COLO668 (cell line): ENCODE measurements at regions not wholly inside any gene's neighbourhood (a gene's known extent, or its start where the extent isn't known, plus 50 kb on each side); places are given as distances from the start of the nearest gene placed in this dataset.
"Not testable (repeated sequence)": the region's sequence is repeated elsewhere in the genome, so short reads cannot be mapped to it uniquely, and the experiment has no call there.

Experiments used
- DNase-seq: peaks from one replicate; lab custom pipeline; 2025; ENCODE audit not compliant: unreplicated experiment; lab: John Stamatoyannopoulos, UW

DNA sequence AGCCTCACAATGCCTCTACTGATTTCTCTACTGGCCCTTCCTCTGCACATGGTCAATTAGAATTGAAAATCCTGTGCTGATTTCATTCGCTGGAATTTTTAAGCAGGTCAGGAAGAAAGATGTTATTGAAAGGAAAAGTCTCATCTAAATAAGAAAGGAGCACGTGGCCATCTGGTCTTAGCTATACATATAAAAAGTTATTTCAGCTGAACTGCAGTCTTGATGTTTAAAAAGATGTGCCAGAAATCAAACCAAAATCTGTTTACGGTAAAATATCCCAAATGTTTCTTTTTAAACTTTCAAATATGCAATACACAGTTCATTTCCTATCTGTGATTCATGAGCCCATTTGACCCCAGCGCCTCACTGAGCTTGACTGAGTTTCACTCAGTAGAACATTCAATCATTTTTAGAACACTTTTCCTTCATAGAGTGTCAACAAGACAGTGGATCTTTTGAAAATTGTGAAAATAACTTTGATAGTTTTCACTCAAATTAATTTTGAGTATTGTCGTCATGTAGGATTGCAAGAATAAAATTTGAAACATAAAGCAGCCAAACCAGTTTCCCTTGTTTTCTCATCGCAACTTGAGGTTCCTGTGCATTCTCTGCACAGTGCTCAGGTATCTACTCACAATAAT is 293.6 kb downstream of the PTPRC start:
- DNase-seq: peak; percentile 26

GRCh38 chr1:198933515-198934222 is 294.8 kb downstream of the PTPRC start:
- no peak for DNase-seq

DNA sequence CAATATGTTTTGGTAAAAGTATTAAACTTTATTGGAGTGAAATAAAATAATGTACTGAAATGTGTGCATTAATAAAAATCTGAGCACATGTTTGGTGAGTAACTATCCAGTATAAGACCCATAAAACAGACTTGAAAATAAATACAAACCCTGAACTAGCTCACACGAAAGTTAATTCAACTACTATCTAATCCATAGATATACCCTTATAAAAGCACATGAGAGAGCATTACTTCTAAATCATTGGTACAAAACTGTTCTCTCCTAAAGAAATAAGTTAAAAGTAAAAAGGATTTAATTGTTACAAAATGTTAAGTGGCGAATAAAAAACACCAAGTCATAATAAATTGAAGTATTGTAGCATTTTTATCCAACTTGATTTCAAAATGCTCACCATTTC is 295.6 kb downstream of the PTPRC start:
- no peak for DNase-seq

DNA sequence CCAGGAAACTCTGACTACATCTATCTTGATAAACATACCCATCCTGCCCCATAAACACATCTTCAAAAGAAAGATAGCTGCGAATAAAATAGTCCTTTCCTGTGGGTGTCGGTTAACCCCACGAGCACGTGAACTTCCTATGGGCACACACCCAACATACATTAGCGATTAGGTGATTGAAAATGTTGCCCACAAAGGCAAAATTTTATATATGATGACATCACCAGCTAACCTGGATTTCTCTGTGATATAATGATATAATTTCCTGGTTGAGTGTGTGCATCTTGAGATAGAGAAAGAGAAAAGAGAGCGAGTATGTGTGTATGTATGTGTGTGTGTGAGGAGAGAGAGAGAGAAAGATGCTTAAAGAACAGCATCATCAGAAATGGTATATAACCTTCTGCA is 296.1 kb downstream of the PTPRC start:
- peak; percentile 29 for DNase-seq

GRCh38 chr1:198935306-198935921 is 296.6 kb downstream of the PTPRC start:
- DNase-seq: peak; percentile 95

DNA sequence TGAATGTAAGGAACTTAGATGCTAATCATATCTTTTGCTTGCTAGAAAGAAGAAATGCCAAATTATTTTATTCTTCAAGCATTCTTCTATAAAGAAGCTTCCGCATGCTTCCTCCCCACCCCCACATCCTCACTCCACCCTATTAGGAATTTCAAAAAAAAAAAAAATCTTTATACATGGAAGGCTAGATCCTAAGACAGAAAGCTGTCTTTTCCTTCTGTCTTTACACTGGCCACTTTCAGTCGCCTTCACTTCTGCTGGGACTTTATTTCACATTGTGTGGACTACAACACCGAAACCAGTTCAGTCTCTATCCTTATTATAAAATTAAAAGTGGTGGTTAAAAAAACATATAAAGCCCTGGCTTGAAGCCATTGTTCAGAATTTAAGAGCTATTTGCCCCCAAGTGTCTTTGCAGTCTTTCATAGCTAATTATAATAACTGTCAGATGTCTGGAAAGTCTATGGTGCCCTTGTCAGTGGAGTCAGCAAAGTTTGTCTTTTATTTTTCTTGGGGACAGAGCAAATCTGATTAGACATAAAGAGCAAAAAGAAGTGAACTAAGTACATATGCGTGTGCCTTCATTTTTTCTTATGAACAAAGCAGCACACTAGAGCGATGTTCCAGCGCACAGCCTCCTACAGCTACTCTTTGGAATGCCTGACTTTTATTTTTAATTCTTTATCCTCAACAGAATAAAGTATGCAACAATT is 297.7 kb downstream of the PTPRC start:
- peak; percentile 13 for DNase-seq

DNA sequence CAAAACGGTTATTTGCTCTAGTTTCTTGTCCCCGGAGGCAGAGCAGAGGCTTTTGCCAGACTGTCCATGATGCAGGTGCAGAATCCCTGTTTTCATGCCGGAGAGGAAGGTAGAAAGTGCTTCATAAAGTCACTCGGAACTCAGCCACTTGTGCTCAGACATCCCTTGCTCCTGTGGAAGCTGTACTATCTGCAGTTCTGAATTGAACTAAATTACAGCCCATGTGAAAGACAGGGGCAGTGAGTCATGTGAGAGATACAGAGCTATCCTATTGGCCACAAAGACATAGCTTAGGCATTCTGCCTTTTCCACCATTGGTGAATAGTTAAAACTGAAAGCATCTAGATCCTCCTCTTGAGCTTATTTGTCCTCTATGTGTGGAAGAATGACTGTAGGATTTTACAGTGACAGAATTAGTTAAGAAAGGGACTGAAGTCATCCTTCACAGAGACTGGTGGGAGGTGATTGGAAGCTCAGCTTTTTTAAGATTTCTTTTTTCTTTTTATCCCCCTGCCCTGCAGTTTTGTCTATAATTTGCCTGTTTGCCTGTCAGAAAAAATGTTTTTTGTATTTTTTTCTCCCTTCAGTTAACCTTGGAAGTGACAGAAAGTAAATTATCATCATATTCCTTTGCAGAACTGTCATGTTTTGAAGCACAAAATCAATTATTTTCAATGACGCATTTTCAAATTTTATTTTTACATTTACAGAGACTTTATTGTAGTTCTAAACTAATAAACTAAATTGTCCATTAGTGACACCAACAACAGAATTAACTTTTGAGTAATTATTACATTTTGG is 298.6 kb downstream of the PTPRC start:
- DNase-seq: peak; percentile 48

- DNase-seq: peak; percentile 30
Observed at GRCh38 chr1:198939286-198939685, 300.4 kb downstream of the PTPRC start.

GRCh38 chr1:198939956-198940355 is 301.1 kb downstream of the PTPRC start:
- DNase-seq: no peak

GRCh38 chr1:198942466-198942865 is 303.6 kb downstream of the PTPRC start:
- DNase-seq: no peak

DNA sequence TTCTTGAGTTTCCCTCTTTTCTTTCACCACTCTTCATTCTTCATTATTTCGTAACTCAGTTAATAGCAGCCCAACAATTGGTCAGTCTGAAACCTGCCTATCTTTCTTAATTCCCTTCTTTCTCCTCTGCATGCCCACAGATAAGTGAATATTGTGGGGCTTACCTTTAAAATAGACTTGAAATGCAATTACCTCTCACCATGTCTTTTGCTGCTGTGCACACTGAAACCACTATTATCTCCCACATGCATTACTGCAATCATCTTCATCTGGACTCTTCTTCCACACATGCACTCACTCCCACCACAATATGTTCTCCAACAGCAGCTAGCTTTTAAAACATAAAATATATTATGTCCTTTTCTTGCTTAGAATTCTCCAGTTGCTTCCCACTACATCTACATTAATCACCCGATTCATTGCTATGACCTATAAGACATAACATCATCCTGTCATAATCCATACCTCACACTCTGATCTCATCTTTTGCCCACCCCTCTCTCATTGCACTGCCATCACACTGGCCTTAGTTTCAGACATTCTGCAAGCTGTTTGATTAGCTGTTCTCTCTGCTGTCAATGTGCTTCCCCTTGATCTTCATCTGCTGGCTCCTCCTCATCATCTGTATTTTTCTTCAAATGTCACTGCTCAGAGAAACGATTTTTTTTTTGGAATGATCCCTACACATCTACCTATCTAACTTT is 304.8 kb downstream of the PTPRC start:
- DNase-seq: no peak

DNA sequence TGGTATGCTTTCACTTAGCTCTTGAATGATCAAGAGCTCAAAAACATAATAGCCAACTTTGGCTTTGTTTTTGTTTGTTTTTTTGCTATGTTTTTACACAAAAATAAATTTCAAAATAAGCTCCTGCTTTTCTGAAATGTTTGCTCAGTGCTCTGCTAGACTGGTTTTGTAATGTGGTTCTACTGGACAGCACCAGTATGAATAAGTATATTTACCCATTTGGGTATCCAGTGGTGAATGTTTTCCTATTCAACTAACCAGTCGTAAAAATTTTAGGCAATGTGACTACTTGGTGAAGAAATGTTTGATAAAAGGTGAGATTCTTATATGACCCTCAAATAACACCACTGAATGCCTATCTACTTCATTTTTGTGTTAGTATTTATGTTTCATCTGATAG is 308.6 kb downstream of the PTPRC start:
- DNase-seq: no peak

DNA sequence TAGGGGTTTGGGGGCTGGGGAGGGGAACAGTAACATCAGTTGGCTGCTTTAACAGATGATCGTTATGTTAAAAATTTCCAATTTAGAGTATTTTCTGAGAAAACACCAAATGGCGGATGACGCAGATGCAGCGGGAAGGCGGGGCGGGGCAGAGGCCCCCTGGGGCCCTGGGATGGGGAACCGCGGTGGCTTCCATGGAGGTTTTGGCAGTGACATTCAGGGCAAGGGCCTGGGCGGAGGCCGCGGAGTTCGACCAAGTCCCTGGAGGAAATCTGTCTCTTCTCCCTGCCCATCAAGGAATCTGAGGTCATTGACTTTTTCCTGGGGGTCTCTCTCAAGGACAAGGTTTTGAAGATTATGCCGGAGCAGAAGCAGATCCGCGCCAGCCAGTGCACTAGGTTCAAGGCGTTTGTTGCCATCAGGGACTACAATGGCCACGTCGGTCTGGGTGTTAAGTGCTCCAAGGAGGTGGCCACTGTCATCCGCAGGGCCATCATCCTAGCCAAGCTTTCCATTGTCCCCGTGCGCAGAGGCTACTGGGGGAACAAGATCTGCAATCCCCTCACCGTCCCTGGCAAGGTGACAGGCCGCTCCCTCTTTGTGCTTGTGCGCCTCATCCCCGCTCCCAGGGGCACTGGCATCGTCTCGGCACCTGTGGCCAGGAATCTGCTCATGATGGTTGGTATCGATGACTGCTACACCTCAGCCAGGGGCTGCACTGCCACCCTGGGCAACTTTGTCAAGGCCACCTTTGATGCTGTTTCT is 310.2 kb downstream of the PTPRC start:
- no peak for DNase-seq

GRCh38 chr1:198950036-198950435 is 311.2 kb downstream of the PTPRC start:
- no peak for DNase-seq

DNA sequence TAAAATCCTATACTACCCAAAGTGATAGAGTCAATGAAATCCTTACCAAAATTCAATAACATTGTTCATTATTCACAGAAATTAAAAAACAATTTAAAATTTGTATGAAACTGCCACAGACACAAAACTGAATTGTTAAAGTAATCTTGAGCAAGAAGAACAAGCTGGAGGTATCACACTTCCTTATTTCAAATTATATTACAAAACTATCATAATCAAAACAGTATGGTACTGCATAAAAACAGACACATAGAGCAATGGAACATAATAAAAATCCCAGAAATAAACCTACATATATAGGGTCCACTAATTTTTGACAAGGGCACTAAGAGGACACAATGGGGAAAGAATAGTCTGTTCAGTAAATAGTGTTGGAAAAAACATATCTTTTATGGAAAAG is 316.2 kb downstream of the PTPRC start:
- no peak for DNase-seq

GRCh38 chr1:198957044-198957443 is 318.2 kb downstream of the PTPRC start:
- DNase-seq: no peak

GRCh38 chr1:198959032-198959431 is 320.2 kb downstream of the PTPRC start:
- no peak for DNase-seq

DNA sequence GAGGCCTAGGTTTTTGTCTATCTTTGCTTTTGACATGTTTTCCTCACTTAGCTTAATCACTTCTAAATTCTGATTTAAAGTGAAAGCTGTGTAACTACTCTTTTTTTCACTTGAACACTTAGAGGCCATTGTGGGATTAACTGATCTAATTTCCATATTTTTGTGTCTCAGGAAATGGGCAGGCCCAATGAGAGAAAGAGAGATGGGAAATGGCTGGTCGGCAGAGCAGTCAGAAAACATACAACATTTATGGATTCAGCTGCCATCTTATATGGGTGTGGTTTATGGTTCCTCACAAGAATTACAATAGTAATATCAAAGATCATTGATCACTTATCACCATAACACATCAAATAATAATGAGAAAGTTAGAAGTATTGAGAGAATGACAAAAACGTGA is 320.8 kb downstream of the PTPRC start:
- no peak for DNase-seq

GRCh38 chr1:198963796-198964195 is 325.0 kb downstream of the PTPRC start:
- DNase-seq: not testable (repeated sequence)

GRCh38 chr1:198966519-198966918 is 327.7 kb downstream of the PTPRC start:
- no peak for DNase-seq
